A549 (cell line): ENCODE measurements at regions not wholly inside any gene's neighbourhood (a gene's known extent, or its start where the extent isn't known, plus 50 kb on each side); places are given as distances from the start of the nearest gene placed in this dataset.

Source experiments
- ATAC-seq, 2 experiments: fragments of 200-7000 bp in 1 of 2; fragments of >200 bp in 1 of 2; cut with Nextera tagmentation in 1 of 2; cut with Tn5 transposase in 1 of 2; 3 replicates each; pipeline versions ENCODE4 v1.8.0 to v1.9.1; 2018 to 2020; ENCODE audit warnings: mild to moderate bottlenecking in 1 of 2, moderate library complexity in 1 of 2
- CTCF ChIA-PET: fragments of 300-600 bp; sonication (Branson Sonifier 250); formaldehyde crosslinking; extraction: SDS; loops from one replicate; lab custom pipeline; 2021; ENCODE audit warnings: antibody characterized with exemption, inconsistent platforms; lab: Yijun Ruan, JAX
- POLR2A ChIA-PET: fragments of 350-600 bp; formaldehyde crosslinking; extraction: SDS; loops from one replicate; lab custom pipeline; 2021; ENCODE audit warnings: antibody characterized with exemption, inconsistent platforms; lab: Yijun Ruan, JAX
- DNase-seq, 2 experiments: peaks; one replicate each; pipeline versions ENCODE4 v3.0.0 to v3.0.0-alpha.2; 2011 to 2016; ENCODE audit warnings: low read depth in 1 of 2, low spot score in 1 of 2
- FAIRE-seq: peaks from 2 replicates; lab custom pipeline; 2011; peaks lifted over from hg19 to GRCh38; lab: Jason Lieb, UNC
- H3K27ac ChIP-seq, 2 experiments: fragments of >200 bp; sonication (Bioruptor Twin); formaldehyde crosslinking; 3 replicates each; pipeline ENCODE4 v1.5.1; 2016 to 2017
- H3K4me1 ChIP-seq: fragments of >200 bp; sonication (Bioruptor Twin); formaldehyde crosslinking; 3 replicates; pipeline ENCODE4 v1.6.1; 2016
- H3K4me2 ChIP-seq: fragments of >200 bp; sonication (Bioruptor Twin); formaldehyde crosslinking; 3 replicates; pipeline ENCODE4 v1.6.1; 2016
- H3K4me3 ChIP-seq: fragments of >200 bp; sonication (Bioruptor Twin); formaldehyde crosslinking; 3 replicates; pipeline ENCODE4 v1.5.1; 2016
- H3K9me3 ChIP-seq: fragments of >200 bp; sonication (Bioruptor Twin); formaldehyde crosslinking; 3 replicates; pipeline ENCODE4 v1.6.1; 2016
- ATOH8 ChIP-seq: fragments of 250-450 bp; sonication (Bioruptor Pico); IDR thresholded peaks from 2 replicates; pipeline ENCODE4 v1.5.0; 2020; ENCODE audit warnings: low read depth, mild to moderate bottlenecking, moderate library complexity
- CBX2 ChIP-seq: fragments of 200-600 bp; sonication (generic); IDR thresholded peaks from 2 replicates; pipeline ENCODE4 v1.6.1; 2016; ENCODE audit warnings: low read depth, mild to moderate bottlenecking, borderline replicate concordance
- CHD4 ChIP-seq: fragments of 200-600 bp; sonication (generic); IDR thresholded peaks from 2 replicates; pipeline ENCODE4 v1.6.1; 2016; ENCODE audit warnings: antibody characterized with exemption, mild to moderate bottlenecking, borderline replicate concordance
- EHF ChIP-seq: fragments of 250-450 bp; sonication (Bioruptor Pico); IDR thresholded peaks from 2 replicates; pipeline ENCODE4 v1.5.0; 2020; ENCODE audit warnings: mild to moderate bottlenecking
- ESRRA ChIP-seq: fragments of 150-350 bp; IDR thresholded peaks from 2 replicates; pipeline ENCODE4 v1.6.1; 2014; ENCODE audit warnings: mild to moderate bottlenecking, low read length, borderline replicate concordance
- FOSL2 ChIP-seq, 2 experiments: fragments of 450-650 bp in 1 of 2; fragments of >200 bp in 1 of 2; sonication (Bioruptor Twin) in 1 of 2; formaldehyde crosslinking; IDR thresholded peaks; 2 replicates each; pipeline versions ENCODE4 v1.5.0 to v1.6.1; 2016 to 2020; ENCODE audit warnings: mild to moderate bottlenecking in 1 of 2, moderate library complexity in 1 of 2
- HMGXB4 ChIP-seq: fragments of 250-450 bp; sonication (Bioruptor Pico); IDR thresholded peaks from 2 replicates; pipeline ENCODE4 v1.5.0; 2021; ENCODE audit warnings: mild to moderate bottlenecking, moderate library complexity, borderline replicate concordance
- HOXB13 ChIP-seq: fragments of 250-450 bp; sonication (Bioruptor Pico); IDR thresholded peaks from 2 replicates; pipeline ENCODE4 v1.5.0; 2020; ENCODE audit warnings: low read depth, mild to moderate bottlenecking, moderate library complexity
- KDM5A ChIP-seq: fragments of 200-600 bp; sonication (generic); IDR thresholded peaks from 2 replicates; pipeline ENCODE4 v1.6.1; 2016; ENCODE audit warnings: antibody characterized with exemption, mild to moderate bottlenecking
- MAX ChIP-seq: IDR thresholded peaks from 2 replicates; pipeline ENCODE4 v1.6.1; 2012
- PBX3 ChIP-seq: IDR thresholded peaks from 2 replicates; pipeline ENCODE4 v1.6.1; 2012
- POLR2A ChIP-seq: IDR thresholded peaks from 2 replicates; pipeline ENCODE4 v1.6.1; 2012; ENCODE audit warnings: mild to moderate bottlenecking, low read length
- RAD21 ChIP-seq, 2 experiments: fragments of >200 bp in 1 of 2; sonication (Bioruptor Twin) in 1 of 2; formaldehyde crosslinking in 1 of 2; IDR thresholded peaks in 1 of 2; conservative IDR thresholded peaks in 1 of 2; 2 replicates in 1 of 2; 3 replicates in 1 of 2; pipeline ENCODE4 v1.6.1; 2012 to 2018; ENCODE audit warnings: inconsistent platforms in 1 of 2
- RCOR1 ChIP-seq: fragments of 150-350 bp; IDR thresholded peaks from 2 replicates; pipeline ENCODE4 v1.6.1; 2014; ENCODE audit warnings: antibody characterized with exemption, low read length, low read depth
- REST ChIP-seq: fragments of 200-600 bp; sonication (generic); IDR thresholded peaks from 2 replicates; pipeline ENCODE4 v1.6.1; 2016; ENCODE audit warnings: antibody characterized with exemption, mild to moderate bottlenecking, moderate library complexity
- RFX5 ChIP-seq: fragments of 450-650 bp; IDR thresholded peaks from 2 replicates; pipeline ENCODE4 v1.7.1; 2014; ENCODE audit warnings: antibody characterized with exemption, mild to moderate bottlenecking, moderate library complexity
- SMC3 ChIP-seq: fragments of >200 bp; sonication (Bioruptor Twin); formaldehyde crosslinking; IDR thresholded peaks from 3 replicates; pipeline ENCODE4 v1.6.1; 2018; ENCODE audit warnings: inconsistent platforms
- TP53 ChIP-seq: fragments of 250-450 bp; sonication (Bioruptor Pico); IDR thresholded peaks from 2 replicates; pipeline ENCODE4 v1.5.0; 2021; ENCODE audit warnings: mild to moderate bottlenecking, moderate library complexity
- USF2 ChIP-seq: fragments of 450-650 bp; IDR thresholded peaks from 2 replicates; pipeline ENCODE4 v1.6.1; 2014; ENCODE audit warnings: antibody characterized with exemption
- ZSCAN20 ChIP-seq: fragments of 250-450 bp; sonication (Bioruptor Pico); IDR thresholded peaks from 2 replicates; pipeline ENCODE4 v1.8.0; 2022; ENCODE audit warnings: mild to moderate bottlenecking, moderate library complexity
- WGBS: methylation state at CpG from one replicate; pipeline ENCODE4 v1.1.6; 2017; ENCODE audit errors: missing lambda C conversion rate; 5-methylcytosine and 5-hydroxymethylcytosine counted together

- no peak for FAIRE-seq
- POLR2A ChIA-PET: no interaction called here
These were observed 205.9 kb upstream of the ASIC2 start for GRCh38 chr17:33499040-33499439.

GRCh38 chr17:33500151-33500550 is 207.1 kb upstream of the ASIC2 start:
- ChIA-PET POLR2A (no interaction called here), CTCF (interaction anchor here (1.3 kb wide), 1 partner anchor 20 kb away, joined by 3 read pairs; no protein-coding TSS in a partner anchor)
- ATAC-seq (no peak), FAIRE-seq (no peak), DNase-seq (no peak)
- no peaks in the 10 kb centered on the region for H3K9me3 ChIP-seq
- TF ChIP-seq ESRRA (no peak), SMC3 (no peak), POLR2A (no peak), FOSL2 (IDR thresholded peaks at IDR 0.05) (no peak), FOSL2 (CRISPR knock-in tag; IDR thresholded peaks at IDR 0.05) (no peak), RCOR1 (no peak)
- H3K27ac ChIP-seq: no peak overlapping the region
- 16% methylated on average over 3 of the region's 3 CpGs for WGBS
- no peaks in the 10 kb centered on the region for H3K4me1 ChIP-seq
- no peak overlapping the region for H3K4me2 ChIP-seq
- no peak overlapping the region for H3K4me3 ChIP-seq

More at GRCh38 chr17:33499040-33499439, 205.9 kb upstream of the ASIC2 start:
- ATAC-seq (no peak), DNase-seq (no peak)
- no peak for TF ChIP-seq MAX
- no peak for TF ChIP-seq RCOR1
- TF ChIP-seq CBX2: no peak
- no peak for TF ChIP-seq KDM5A
- no peak for TF ChIP-seq HOXB13 (CRISPR knock-in tag)
- TF ChIP-seq RAD21 (conservative IDR thresholded peaks at IDR 0.05 in 1 of 2, IDR thresholded peaks at IDR 0.05 in 1 of 2): no peak
- no peak for TF ChIP-seq ZSCAN20
- Histone ChIP-seq H3K4me2 (no peak overlapping the region), H3K4me1 (no peaks in the 10 kb centered on the region), H3K4me3 (no peak overlapping the region), H3K9me3 (no peaks in the 10 kb centered on the region), H3K27ac (no peak overlapping the region)
- CTCF ChIA-PET: no interaction called here

GRCh38 chr17:33501185-33501584 is 208.1 kb upstream of the ASIC2 start:
- H3K9me3 ChIP-seq: no peaks in the 10 kb centered on the region
- no peaks in the 10 kb centered on the region for H3K4me1 ChIP-seq
- ChIA-PET CTCF (interaction anchor here (1.3 kb wide), 1 partner anchor 19 kb away, joined by 3 read pairs; no protein-coding TSS in a partner anchor), POLR2A (no interaction called here)
- DNase-seq: peak in 1 of 2 experiments; percentile 12
- no peak overlapping the region for H3K4me3 ChIP-seq
- no peak overlapping the region for H3K4me2 ChIP-seq
- WGBS: 28% methylated on average over 6 of the region's 6 CpGs
- 0 out of 6 replicates have a peak, but pooled peaks of 1 of the 2 experiments have one; percentile 41 for ATAC-seq
- no peak overlapping the region for H3K27ac ChIP-seq
- no peak for FAIRE-seq
- TF ChIP-seq RFX5 (no peak), ATOH8 (CRISPR knock-in tag) (no peak), POLR2A (no peak), PBX3 (no peak), USF2 (no peak), TP53 (CRISPR knock-in tag) (no peak)

GRCh38 chr17:33504571-33504970 is 211.5 kb upstream of the ASIC2 start:
- H3K4me1 ChIP-seq: no peaks in the 10 kb centered on the region
- H3K9me3 ChIP-seq: no peaks in the 10 kb centered on the region; the same call in 2 of the 3 replicates
- FAIRE-seq: no peak
- no peak overlapping the region for H3K4me3 ChIP-seq
- WGBS: 50% methylated on average over 2 of the region's 2 CpGs
- H3K4me2 ChIP-seq: no peak overlapping the region
- ATAC-seq: no peak
- no peak overlapping the region for H3K27ac ChIP-seq
- ChIA-PET POLR2A (no interaction called here), CTCF (interaction anchor here (2.8 kb wide), 1 partner anchor 15 kb away, joined by 13 read pairs; no protein-coding TSS in a partner anchor)
- no peak for DNase-seq
- TF ChIP-seq HMGXB4 (CRISPR knock-in tag) (no peak), PBX3 (no peak), REST (no peak), CHD4 (no peak), EHF (CRISPR knock-in tag) (no peak)
